Embryonic facial prominence (tissue), 1 donor: ENCODE measurements at regions not wholly inside any gene's neighbourhood (a gene's known extent, or its start where the extent isn't known, plus 50 kb on each side); places are given as distances from the start of the nearest gene placed in this dataset.

Source experiments
- DNase-seq: peaks from one replicate; pipeline ENCODE4 v3.0.0-alpha.2; 2016; ENCODE audit errors: extremely low spot score

- no peak for DNase-seq
Observed at GRCh38 chr20:42020316-42020715, 402.1 kb upstream of the CHD6 start.

- DNase-seq, result no peak
Observed at GRCh38 chr20:42018979-42019378, 400.8 kb upstream of the CHD6 start.

- DNase-seq, result no peak
Observed at GRCh38 chr20:42010090-42010489, 391.9 kb upstream of the CHD6 start.

DNA sequence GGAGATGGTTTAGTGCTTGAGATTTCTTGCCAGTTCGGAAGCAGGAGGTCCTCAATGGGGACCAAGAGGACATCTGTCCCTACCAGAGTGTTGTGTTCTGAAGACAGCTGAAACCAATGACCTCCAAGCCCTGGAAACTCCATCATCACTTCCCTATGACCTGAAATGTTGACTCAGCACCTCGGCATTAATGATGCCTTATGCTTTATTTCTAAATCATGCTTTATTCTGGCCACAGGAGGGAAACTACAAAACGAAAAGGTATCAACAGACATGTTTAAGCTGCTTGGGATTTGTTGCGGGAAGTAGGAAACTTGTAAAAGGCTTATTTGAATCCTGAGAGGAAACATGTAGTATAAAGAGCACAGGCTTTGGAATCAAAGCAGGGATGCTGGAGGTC lies 389.1 kb upstream of the CHD6 start:
- no peak for DNase-seq

DNA sequence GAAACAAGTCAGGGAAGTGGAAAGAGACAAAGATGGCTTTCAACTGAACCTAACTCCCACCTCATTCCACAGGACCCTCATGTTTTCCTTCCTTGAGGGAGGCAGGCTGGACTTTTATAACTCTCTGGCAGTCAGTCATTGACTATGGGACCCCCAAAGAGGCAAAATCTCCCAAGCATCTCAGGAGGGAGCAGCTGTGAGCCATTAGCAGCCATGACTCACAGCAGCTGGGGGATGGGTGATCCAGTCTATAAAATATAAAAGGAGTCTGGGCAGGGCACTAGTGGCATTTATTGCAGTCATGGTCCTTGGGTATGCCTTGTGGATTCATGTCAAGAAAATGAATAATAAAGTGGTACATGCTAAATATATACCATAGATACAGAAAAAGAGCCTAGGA lies 387.0 kb upstream of the CHD6 start:
- no peak for DNase-seq

DNA sequence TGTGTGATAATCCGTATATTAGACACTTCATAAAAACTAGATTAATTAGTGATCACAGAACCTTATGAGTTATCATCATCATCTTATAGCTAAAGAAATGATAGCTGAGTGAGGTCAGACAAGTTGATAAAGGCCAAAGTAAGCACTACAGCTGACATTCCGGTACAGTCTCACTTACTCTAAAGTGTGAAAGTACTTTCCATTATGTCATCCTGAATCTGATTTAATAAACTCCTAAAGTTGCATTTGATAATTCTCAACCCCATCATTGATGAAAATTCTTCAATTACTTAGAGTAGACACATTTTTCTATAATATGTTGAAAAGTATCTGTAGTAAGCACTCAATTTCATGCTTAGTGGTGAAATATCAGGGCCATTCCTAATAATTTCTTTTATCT lies 385.2 kb upstream of the CHD6 start:
- no peak for DNase-seq

- DNase-seq, result no peak
Observed at GRCh38 chr20:41998539-41999341, 380.6 kb upstream of the CHD6 start.

DNA sequence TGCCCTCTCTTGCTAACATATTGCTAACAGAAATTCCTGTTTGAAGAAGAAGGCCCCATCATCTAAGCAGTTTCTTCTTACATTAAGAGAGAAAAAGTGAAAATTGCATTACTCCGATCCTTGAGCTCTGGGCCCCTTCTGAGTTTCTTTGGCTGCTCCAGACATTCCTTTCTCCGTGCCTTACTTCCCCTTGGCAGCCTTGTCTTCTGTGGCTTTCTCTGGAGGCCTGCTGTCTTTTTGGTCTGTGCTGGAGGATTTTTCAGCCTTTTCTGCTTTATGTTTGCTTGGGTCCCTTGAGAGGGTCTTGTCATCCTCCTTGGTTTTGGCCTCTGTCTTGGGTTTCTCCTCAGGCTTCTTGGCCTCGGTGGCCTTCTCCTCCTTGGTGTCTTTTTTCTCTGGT lies 378.8 kb upstream of the CHD6 start:
- no peak for DNase-seq

GRCh38 chr20:41992481-41992880 lies 374.3 kb upstream of the CHD6 start:
- no peak for DNase-seq

DNA sequence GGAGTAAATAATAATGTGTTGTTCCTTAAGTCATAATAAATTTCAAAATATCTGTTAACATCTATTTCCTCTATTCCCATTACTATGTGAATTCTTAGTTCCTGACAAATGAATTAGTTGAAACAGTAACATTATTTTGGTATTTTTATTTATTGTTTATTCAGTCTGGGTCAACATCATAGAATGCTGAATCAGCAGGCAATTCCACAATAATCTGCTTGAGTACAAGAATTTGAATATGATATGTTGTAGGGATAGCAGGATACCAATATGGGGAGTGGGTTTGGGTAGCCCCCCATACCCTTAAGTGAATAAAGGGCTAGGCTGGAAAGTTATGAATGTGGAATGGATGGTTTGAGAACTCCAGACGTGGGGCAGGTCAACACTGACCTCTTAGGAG lies 373.2 kb upstream of the CHD6 start:
- no peak for DNase-seq

- DNase-seq, result no peak
Observed at GRCh38 chr20:41989935-41990635, 371.9 kb upstream of the CHD6 start.

- DNase-seq, result no peak
Observed at GRCh38 chr20:41989039-41989679, 371.0 kb upstream of the CHD6 start.

DNA sequence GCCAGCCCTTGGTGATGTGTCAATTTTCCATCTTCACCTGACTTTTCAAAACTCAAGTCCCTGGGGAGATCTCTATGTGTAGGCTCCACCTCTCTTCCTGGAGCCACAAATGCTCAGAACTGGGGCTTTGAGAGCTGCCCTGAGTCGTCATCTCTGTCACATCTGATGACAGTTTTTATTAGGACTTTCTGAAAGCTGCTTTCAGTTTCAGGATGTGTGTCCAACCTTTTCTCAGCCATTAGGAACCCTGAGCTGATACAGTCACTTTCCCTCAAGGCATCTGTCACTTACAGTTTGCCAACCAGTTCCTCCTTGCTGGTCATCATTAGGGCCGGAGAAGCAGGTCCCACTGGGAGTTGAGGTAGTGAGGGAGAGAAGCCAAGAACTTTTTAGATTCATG lies 365.9 kb upstream of the CHD6 start:
- no peak for DNase-seq

GRCh38 chr20:41983159-41983558 lies 365.0 kb upstream of the CHD6 start:
- DNase-seq, result no peak

DNA sequence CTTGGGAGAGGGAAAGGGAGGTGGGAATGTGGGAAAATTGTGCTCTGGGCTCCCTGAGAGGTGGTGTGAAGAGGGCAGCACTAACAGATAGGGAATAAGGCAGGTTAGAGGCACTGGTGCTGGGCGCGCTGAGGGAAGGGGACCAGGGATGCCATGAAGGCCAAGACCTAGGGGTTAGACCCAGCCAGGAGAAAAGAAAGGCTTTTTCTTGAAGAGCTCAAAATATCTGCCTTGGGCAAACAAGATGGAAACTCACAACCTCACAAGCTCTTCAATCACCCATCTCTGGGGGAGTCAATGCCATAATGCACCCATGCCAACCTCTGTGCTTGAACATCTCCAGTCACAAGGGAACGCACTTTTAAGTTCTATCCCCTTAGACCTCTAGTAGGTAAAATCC lies 363.6 kb upstream of the CHD6 start:
- no peak for DNase-seq

GRCh38 chr20:41978875-41979274 lies 360.7 kb upstream of the CHD6 start:
- DNase-seq, result no peak

GRCh38 chr20:41978246-41978790 lies 360.1 kb upstream of the CHD6 start:
- DNase-seq, result no peak

DNA sequence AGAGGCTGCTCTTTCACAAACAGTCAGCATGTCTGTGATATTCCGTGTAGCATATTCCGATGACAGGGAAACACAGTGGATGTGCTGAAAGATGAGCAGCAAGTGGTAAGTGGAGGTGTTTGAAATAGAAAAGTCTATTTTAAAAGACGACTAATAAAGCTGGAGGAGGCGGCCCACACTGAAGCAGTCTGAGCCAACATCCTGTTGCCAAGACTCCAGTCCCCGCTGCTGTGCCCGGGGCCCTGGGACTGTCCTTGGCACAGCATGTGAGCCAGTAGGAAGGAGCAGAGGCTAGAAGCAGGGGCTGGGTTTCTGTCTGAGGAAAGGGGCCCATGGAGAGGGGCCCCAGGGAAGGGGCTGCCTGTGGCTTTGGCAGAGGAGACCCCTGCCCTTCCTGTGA lies 351.5 kb upstream of the CHD6 start:
- no peak for DNase-seq

- DNase-seq, result no peak
Observed at GRCh38 chr20:41960166-41960565, 342.0 kb upstream of the CHD6 start.

DNA sequence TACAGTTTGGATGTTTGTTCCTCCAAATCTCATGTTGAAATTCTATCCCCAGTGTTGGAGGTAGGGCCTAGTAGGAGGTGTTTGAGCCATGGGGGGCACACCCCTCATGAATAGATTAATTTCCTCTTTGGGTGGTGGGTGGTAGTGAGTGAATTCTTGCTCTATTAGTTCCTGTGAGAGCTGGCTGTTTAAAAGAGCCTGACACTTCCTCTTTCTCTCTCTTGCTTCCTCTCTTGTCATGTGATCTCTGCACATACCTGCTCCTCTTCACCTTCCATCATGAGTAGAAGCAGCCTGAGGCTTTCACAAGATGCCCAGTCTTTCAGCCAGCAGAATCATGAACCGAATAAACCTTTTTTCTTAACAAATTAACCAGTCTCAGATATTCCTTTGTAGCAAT lies 340.2 kb upstream of the CHD6 start:
- DNase-seq, result no peak

GRCh38 chr20:41956338-41957074 lies 338.3 kb upstream of the CHD6 start:
- no peak for DNase-seq

- DNase-seq, result no peak
Observed at GRCh38 chr20:41952166-41952565, 334.0 kb upstream of the CHD6 start.
